Parathyroid adenoma (tissue), 2 donors: ENCODE measurements at regions not wholly inside any gene's neighbourhood (a gene's known extent, or its start where the extent isn't known, plus 50 kb on each side); places are given as distances from the start of the nearest gene placed in this dataset.
"Not testable (repeated sequence)": the region's sequence is repeated elsewhere in the genome, so short reads cannot be mapped to it uniquely, and the experiment has no call there.

Experiments used
- H2AFZ ChIP-seq: fragments of 300-600 bp; sonication (generic); one replicate; pipeline ENCODE4 v1.7.0; 2017; ENCODE audit warnings: antibody characterized with exemption, mild to moderate bottlenecking
- H3K27ac ChIP-seq: fragments of 300-600 bp; sonication (generic); one replicate; pipeline ENCODE4 v1.7.0; 2017
- H3K27me3 ChIP-seq: fragments of 300-600 bp; sonication (generic); one replicate; pipeline ENCODE4 v1.7.0; 2017; ENCODE audit warnings: low read length; ENCODE audit not compliant: control insufficient read depth, insufficient read depth
- H3K36me3 ChIP-seq: fragments of 300-600 bp; sonication (generic); one replicate; pipeline ENCODE4 v1.7.0; 2017; ENCODE audit warnings: low read length; ENCODE audit not compliant: control insufficient read depth, insufficient read depth
- H3K4me1 ChIP-seq: fragments of 300-600 bp; sonication (generic); one replicate; pipeline ENCODE4 v1.7.0; 2017; ENCODE audit warnings: control low read depth
- H3K4me2 ChIP-seq: fragments of 300-600 bp; sonication (generic); one replicate; pipeline ENCODE4 v1.7.0; 2017; ENCODE audit warnings: low read length
- H3K4me3 ChIP-seq: fragments of 300-600 bp; sonication (generic); one replicate; pipeline ENCODE4 v1.7.0; 2017; ENCODE audit warnings: low read depth, low read length
- H3K79me2 ChIP-seq: fragments of 300-600 bp; sonication (generic); one replicate; pipeline ENCODE4 v1.7.0; 2017; ENCODE audit warnings: control low read depth
- H3K9ac ChIP-seq: fragments of 300-600 bp; sonication (generic); one replicate; pipeline ENCODE4 v1.7.0; 2017; ENCODE audit warnings: mild to moderate bottlenecking
- H3K9me3 ChIP-seq: fragments of 300-600 bp; sonication (generic); one replicate; pipeline ENCODE4 v1.7.0; 2017; ENCODE audit warnings: low read length; ENCODE audit not compliant: control insufficient read depth
- TF ChIP-seq, protein P1 (sequence below): fragments of 300-600 bp; sonication (generic); IDR thresholded peaks from one replicate; pipeline ENCODE4 v1.7.0; 2017; ENCODE audit warnings: antibody characterized with exemption, mild to moderate bottlenecking
- donor health status: primary hyperparathyroidism.

DNA sequence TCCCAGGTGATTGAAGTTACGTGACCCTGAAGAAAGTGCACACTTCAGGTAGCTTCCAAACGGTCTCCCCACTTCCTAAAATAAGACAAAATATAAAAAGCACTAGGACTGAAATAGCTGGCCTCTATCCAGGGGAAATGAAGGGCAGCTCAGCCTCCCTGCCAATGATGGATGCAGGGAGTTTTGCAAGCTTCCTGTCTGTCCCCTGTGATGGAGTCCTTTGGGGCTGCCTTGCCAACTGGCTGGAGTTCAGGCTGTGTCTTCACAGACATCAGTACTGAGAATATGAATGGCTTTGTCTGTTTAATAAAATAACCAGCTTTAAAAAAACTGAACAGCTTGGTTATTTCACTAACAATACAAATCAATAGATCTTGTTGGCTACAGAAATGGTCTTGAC, 101.4 kb upstream of the GPR12 start:
- Histone ChIP-seq H3K9ac (no peak overlapping the region), H2AFZ (no peak overlapping the region), H3K4me2 (no peak overlapping the region), H3K27ac (no peak overlapping the region), H3K27me3 (no peaks in the 10 kb centered on the region), H3K36me3 (no peaks in the 10 kb centered on the region), H3K4me1 (no peaks in the 10 kb centered on the region), H3K4me3 (no peak overlapping the region), H3K79me2 (no peaks in the 10 kb centered on the region), H3K9me3 (no peaks in the 10 kb centered on the region)
- TF ChIP-seq, protein P1, sequence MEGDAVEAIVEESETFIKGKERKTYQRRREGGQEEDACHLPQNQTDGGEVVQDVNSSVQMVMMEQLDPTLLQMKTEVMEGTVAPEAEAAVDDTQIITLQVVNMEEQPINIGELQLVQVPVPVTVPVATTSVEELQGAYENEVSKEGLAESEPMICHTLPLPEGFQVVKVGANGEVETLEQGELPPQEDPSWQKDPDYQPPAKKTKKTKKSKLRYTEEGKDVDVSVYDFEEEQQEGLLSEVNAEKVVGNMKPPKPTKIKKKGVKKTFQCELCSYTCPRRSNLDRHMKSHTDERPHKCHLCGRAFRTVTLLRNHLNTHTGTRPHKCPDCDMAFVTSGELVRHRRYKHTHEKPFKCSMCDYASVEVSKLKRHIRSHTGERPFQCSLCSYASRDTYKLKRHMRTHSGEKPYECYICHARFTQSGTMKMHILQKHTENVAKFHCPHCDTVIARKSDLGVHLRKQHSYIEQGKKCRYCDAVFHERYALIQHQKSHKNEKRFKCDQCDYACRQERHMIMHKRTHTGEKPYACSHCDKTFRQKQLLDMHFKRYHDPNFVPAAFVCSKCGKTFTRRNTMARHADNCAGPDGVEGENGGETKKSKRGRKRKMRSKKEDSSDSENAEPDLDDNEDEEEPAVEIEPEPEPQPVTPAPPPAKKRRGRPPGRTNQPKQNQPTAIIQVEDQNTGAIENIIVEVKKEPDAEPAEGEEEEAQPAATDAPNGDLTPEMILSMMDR: no peak

DNA sequence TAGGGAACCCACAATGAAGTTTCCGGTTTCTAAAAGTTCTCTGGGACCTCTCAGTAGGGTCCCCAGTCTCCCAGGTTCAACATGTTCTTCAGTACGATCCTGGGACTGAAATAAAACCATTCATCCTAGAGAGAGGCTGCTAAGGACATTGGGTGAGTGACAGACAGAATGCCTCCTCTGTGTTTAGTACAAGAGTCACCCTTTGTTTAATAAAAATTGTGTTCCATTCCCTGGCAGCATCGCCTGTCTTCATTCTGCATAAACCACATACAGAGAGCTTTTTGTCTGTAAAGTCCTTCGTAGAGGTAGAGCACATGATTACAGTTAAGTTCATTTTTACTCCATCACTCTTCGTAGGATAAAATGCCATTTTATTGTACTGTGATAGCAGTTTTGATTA, 95.3 kb upstream of the GPR12 start:
- H3K27ac ChIP-seq: no peak overlapping the region
- H3K27me3 ChIP-seq: no peaks in the 10 kb centered on the region
- H3K4me3 ChIP-seq: no peak overlapping the region
- H3K9ac ChIP-seq: no peak overlapping the region
- TF ChIP-seq, protein P1: no peak
- no peak overlapping the region for H3K4me2 ChIP-seq
- H3K79me2 ChIP-seq: no peaks in the 10 kb centered on the region
- no peaks in the 10 kb centered on the region for H3K36me3 ChIP-seq
- no peak overlapping the region for H2AFZ ChIP-seq
- H3K4me1 ChIP-seq: no peaks in the 10 kb centered on the region
- no peaks in the 10 kb centered on the region for H3K9me3 ChIP-seq

DNA sequence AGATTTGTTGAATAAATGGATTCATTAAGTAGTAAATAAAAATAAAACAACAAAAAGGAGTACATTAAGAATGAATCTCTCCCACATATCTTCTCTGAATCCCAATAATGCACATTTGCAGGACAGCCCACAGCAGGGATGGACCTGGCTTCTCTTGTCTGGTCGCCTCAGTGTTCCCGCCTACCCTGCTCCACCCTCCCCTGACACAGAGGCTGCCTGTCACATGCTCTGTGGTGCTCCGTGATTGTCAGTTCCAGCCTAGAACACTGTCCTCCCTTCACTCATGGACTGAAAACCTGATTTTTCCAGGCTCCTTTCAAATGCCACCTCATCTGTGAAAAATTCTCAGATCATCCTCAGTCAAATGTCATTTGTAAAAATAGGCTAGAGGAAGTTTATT, 94.5 kb upstream of the GPR12 start:
- H3K27me3 ChIP-seq: no peaks in the 10 kb centered on the region
- H2AFZ ChIP-seq: no peak overlapping the region
- H3K79me2 ChIP-seq: no peaks in the 10 kb centered on the region
- TF ChIP-seq, protein P1: no peak
- no peak overlapping the region for H3K27ac ChIP-seq
- no peaks in the 10 kb centered on the region for H3K9me3 ChIP-seq
- H3K4me1 ChIP-seq: no peaks in the 10 kb centered on the region
- H3K4me3 ChIP-seq: no peak overlapping the region
- H3K9ac ChIP-seq: no peak overlapping the region
- H3K36me3 ChIP-seq: no peaks in the 10 kb centered on the region
- no peak overlapping the region for H3K4me2 ChIP-seq

DNA sequence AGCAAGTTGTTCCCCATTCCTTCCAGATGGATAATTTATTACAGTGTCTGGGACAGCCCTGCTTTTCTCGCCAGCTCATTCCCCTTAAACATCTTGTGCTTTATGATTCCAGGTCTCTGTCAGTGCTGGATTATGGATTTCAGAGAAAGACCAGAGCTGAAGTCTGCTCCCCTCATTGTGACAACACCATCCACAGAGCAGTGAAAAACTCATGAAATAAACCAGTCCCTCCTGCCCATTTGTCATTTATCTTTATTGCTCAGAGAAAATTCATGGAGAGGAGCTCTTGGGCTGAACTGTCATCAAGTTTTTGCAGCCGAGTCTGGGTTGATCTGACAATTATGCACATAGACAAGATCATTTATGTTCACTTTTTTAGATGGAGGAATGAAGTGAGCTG, 92.7 kb upstream of the GPR12 start:
- Histone ChIP-seq H3K9ac (no peak overlapping the region), H3K79me2 (no peaks in the 10 kb centered on the region), H3K9me3 (no peaks in the 10 kb centered on the region), H3K36me3 (no peaks in the 10 kb centered on the region), H3K4me1 (no peaks in the 10 kb centered on the region), H3K4me2 (no peak overlapping the region), H3K4me3 (no peak overlapping the region), H3K27me3 (no peaks in the 10 kb centered on the region), H3K27ac (no peak overlapping the region), H2AFZ (no peak overlapping the region)
- TF ChIP-seq, protein P1: no peak

DNA sequence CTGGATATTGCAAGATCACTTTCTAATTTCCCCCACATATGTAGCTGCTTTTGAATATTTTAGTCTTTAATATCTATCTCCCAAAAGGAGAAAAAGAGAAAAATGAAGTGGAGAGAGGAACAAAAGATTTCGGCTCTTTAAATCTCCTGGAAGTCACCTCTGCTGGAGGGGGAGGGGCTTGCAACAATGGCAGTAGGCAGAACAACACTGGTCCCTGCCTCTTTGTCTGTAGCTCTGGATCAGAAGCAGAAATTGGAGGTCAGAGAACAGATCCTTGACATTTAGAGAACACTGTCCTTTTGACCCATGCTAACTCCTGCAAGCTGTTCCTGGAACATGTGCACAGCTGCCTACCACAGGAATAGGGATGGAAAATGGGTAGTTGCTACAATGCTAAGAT, 86.7 kb upstream of the GPR12 start:
- Histone ChIP-seq H2AFZ (no peak overlapping the region), H3K9ac (no peak overlapping the region), H3K27me3 (no peaks in the 10 kb centered on the region), H3K9me3 (no peaks in the 10 kb centered on the region), H3K79me2 (no peaks in the 10 kb centered on the region), H3K4me1 (no peaks in the 10 kb centered on the region), H3K27ac (no peak overlapping the region), H3K4me2 (no peak overlapping the region), H3K4me3 (no peak overlapping the region), H3K36me3 (no peaks in the 10 kb centered on the region)
- TF ChIP-seq, protein P1: no peak

DNA sequence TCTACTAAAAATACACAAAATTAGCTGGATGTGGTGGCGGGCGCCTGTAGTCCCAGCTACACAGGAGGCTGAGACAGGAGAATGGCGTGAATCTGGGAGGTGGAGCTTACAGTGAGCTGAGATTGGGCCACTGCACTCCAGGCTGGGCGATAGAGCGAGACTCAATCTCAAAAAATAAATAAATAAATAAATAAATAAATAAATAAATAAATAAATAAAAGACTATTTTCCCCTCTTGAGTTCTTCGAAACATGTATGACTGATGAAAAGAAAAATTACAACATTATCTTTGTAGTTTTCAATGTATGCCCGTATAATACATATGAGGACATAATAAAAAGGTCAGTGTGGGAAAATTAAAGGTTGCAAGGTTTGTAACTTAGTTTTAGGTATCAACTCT, 84.5 kb upstream of the GPR12 start:
- not testable (repeated sequence) for H3K4me3 ChIP-seq, H3K79me2 ChIP-seq, H3K4me1 ChIP-seq, H2AFZ ChIP-seq, H3K36me3 ChIP-seq, H3K27ac ChIP-seq, H3K9me3 ChIP-seq, H3K4me2 ChIP-seq, H3K9ac ChIP-seq, H3K27me3 ChIP-seq
